H1 (cell line): ENCODE measurements at regions not wholly inside any gene's neighbourhood (a gene's known extent, or its start where the extent isn't known, plus 50 kb on each side); places are given as distances from the start of the nearest gene placed in this dataset.
A peak's percentile ranks its signal among the peaks of the same experiment; 100 is the strongest.

Experiments used
- CTCF ChIA-PET: fragments of 300-600 bp; sonication (Branson Sonifier 250); formaldehyde crosslinking; loops from one replicate; lab custom pipeline; 2021; ENCODE audit not compliant: partially characterized antibody; lab: Charles Lee
- POLR2A ChIA-PET: fragments of 300-600 bp; sonication (Branson Sonifier 250); formaldehyde crosslinking; loops from one replicate; lab custom pipeline; 2021; ENCODE audit warnings: inconsistent platforms; ENCODE audit not compliant: partially characterized antibody; lab: Charles Lee
- DNase-seq, 2 experiments: peaks; one replicate each; pipeline versions ENCODE4 v3.0.0 to v3.0.0-alpha.2; 2010 to 2022; ENCODE audit warnings: low spot score in 2 of 2, low read depth in 1 of 2, mixed read lengths in 1 of 2
- FAIRE-seq: peaks from 2 replicates; lab custom pipeline; 2011; peaks lifted over from hg19 to GRCh38; lab: Jason Lieb, UNC
- H2AFZ ChIP-seq: 2 replicates; pipeline ENCODE4 v1.8.1; 2012; ENCODE audit warnings: low read length, inconsistent platforms
- H2AK5ac ChIP-seq: 2 replicates; pipeline ENCODE4 v1.6.1; 2013; ENCODE audit warnings: low read depth, low read length
- H2BK120ac ChIP-seq: replicated peaks from 2 replicates; pipeline ENCODE3; 2013; ENCODE audit warnings: low read depth, low read length, inconsistent platforms
- H2BK12ac ChIP-seq: 2 replicates; pipeline ENCODE4 v1.6.1; 2013; ENCODE audit warnings: low read depth, low read length
- H2BK15ac ChIP-seq: 2 replicates; pipeline ENCODE4 v1.6.1; 2013; ENCODE audit warnings: low read length
- H2BK20ac ChIP-seq: 2 replicates; pipeline ENCODE4 v1.6.1; 2013; ENCODE audit warnings: low read length
- H2BK5ac ChIP-seq: 2 replicates; pipeline ENCODE4 v1.6.1; 2013; ENCODE audit warnings: low read depth, low read length
- H3K14ac ChIP-seq: 2 replicates; pipeline ENCODE4 v1.6.1; 2013; ENCODE audit warnings: inconsistent platforms; ENCODE audit not compliant: insufficient read length
- H3K18ac ChIP-seq: 2 replicates; pipeline ENCODE4 v1.6.1; 2013; ENCODE audit warnings: low read length; ENCODE audit errors: extremely low read depth
- H3K23ac ChIP-seq: 2 replicates; pipeline ENCODE4 v1.6.1; 2013; ENCODE audit warnings: inconsistent platforms; ENCODE audit not compliant: insufficient read length
- H3K23me2 ChIP-seq: 2 replicates; pipeline ENCODE4 v1.6.1; 2013; ENCODE audit warnings: low read depth, low read length
- H3K27ac ChIP-seq: 2 replicates; pipeline ENCODE4 v1.6.1; 2011; ENCODE audit warnings: low read depth, low read length, inconsistent platforms
- H3K27me3 ChIP-seq, 4 experiments: replicated peaks in 1 of 4; 1 replicate in 1 of 4; 2 replicates in 3 of 4; pipeline versions ENCODE4 v1.6.1 to v1.8.1; 2011 to 2013; ENCODE audit warnings: low read length in 3 of 4, mild to moderate bottlenecking in 3 of 4, inconsistent platforms in 2 of 4, mixed read lengths in 2 of 4, moderate library complexity in 1 of 4; ENCODE audit not compliant: control insufficient read depth in 3 of 4, insufficient read depth in 3 of 4; ENCODE audit errors: extremely low read depth in 1 of 4
- H3K36me3 ChIP-seq, 4 experiments: 2 replicates each; pipeline versions ENCODE4 v1.6.1 to v1.8.1; 2011 to 2013; ENCODE audit warnings: mild to moderate bottlenecking in 4 of 4, low read length in 3 of 4, moderate library complexity in 2 of 4, control low read depth in 1 of 4, inconsistent platforms in 1 of 4; ENCODE audit not compliant: insufficient read depth in 4 of 4, control insufficient read depth in 2 of 4
- H3K4ac ChIP-seq: replicated peaks from 2 replicates; pipeline ENCODE3; 2013; ENCODE audit warnings: low read length, low read depth, mixed read lengths, inconsistent platforms; ENCODE audit not compliant: insufficient read length
- H3K4me1 ChIP-seq, 4 experiments: replicated peaks in 1 of 4; 1 replicate in 1 of 4; 2 replicates in 3 of 4; pipeline versions ENCODE4 v1.6.1 to v1.8.1; 2011 to 2013; ENCODE audit warnings: low read length in 3 of 4, inconsistent platforms in 2 of 4, mixed read lengths in 1 of 4; ENCODE audit not compliant: insufficient read depth in 4 of 4, control insufficient read depth in 3 of 4
- H3K4me2 ChIP-seq, 2 experiments: 2 replicates each; pipeline versions ENCODE4 v1.6.1 to v1.8.1; 2011 to 2013; ENCODE audit warnings: low read depth in 2 of 2, low read length in 2 of 2, control low read depth in 1 of 2, inconsistent platforms in 1 of 2, mild to moderate bottlenecking in 1 of 2; ENCODE audit not compliant: insufficient read depth in 1 of 2
- H3K4me3 ChIP-seq, 4 experiments: fragments of 200-600, 300-600 bp in 1 of 4; sonication (generic), shearing (Covaris generic), sonication (Bioruptor Twin) in 1 of 4; 2 replicates each; pipeline versions ENCODE4 v1.5.1 to v1.8.1; 2011 to 2016; ENCODE audit warnings: low read length in 4 of 4, low read depth in 3 of 4, control low read depth in 2 of 4, inconsistent platforms in 2 of 4, mild to moderate bottlenecking in 2 of 4, mixed read lengths in 1 of 4, moderate library complexity in 1 of 4; ENCODE audit not compliant: insufficient read depth in 2 of 4; ENCODE audit errors: extremely low read depth in 1 of 4
- H3K56ac ChIP-seq: replicated peaks from 2 replicates; pipeline ENCODE3; 2013; ENCODE audit warnings: low read depth, mild to moderate bottlenecking, mixed read lengths, low read length, inconsistent platforms; ENCODE audit not compliant: insufficient read length
- H3K79me1 ChIP-seq: 2 replicates; pipeline ENCODE4 v1.6.1; 2013; ENCODE audit warnings: low read depth, low read length, control low read depth
- H3K79me2 ChIP-seq, 2 experiments: 2 replicates each; pipeline versions ENCODE4 v1.6.1 to v1.8.1; 2012 to 2013; ENCODE audit warnings: low read length in 2 of 2, mild to moderate bottlenecking in 2 of 2, inconsistent platforms in 1 of 2; ENCODE audit not compliant: insufficient read depth in 2 of 2, control insufficient read depth in 1 of 2
- H3K9ac ChIP-seq, 4 experiments: replicated peaks in 1 of 4; 1 replicate in 1 of 4; 2 replicates in 3 of 4; pipeline versions ENCODE4 v1.6.1 to v1.8.1; 2011 to 2013; ENCODE audit warnings: low read depth in 3 of 4, low read length in 3 of 4, control low read depth in 2 of 4, mild to moderate bottlenecking in 2 of 4, moderate library complexity in 2 of 4, inconsistent platforms in 1 of 4; ENCODE audit errors: extremely low read depth in 1 of 4
- H3K9me3 ChIP-seq, 2 experiments: 2 replicates each; pipeline versions ENCODE4 v1.6.1 to v1.8.1; 2012 to 2013; ENCODE audit warnings: mild to moderate bottlenecking in 2 of 2, moderate library complexity in 2 of 2, control low read depth in 1 of 2, inconsistent platforms in 1 of 2, low read depth in 1 of 2, low read length in 1 of 2, mixed read lengths in 1 of 2; ENCODE audit not compliant: insufficient read depth in 2 of 2
- H4K20me1 ChIP-seq, 2 experiments: replicated peaks in 1 of 2; 2 replicates each; pipeline versions ENCODE3 to v1.8.1; 2011 to 2013; ENCODE audit warnings: inconsistent platforms in 2 of 2, low read length in 2 of 2, mild to moderate bottlenecking in 1 of 2; ENCODE audit not compliant: insufficient read depth in 2 of 2, control insufficient read depth in 1 of 2
- H4K5ac ChIP-seq: 2 replicates; pipeline ENCODE4 v1.6.1; 2013; ENCODE audit warnings: low read length, low read depth, mixed read lengths, inconsistent platforms; ENCODE audit not compliant: insufficient read length
- H4K8ac ChIP-seq: 2 replicates; pipeline ENCODE4 v1.8.0; 2013; ENCODE audit warnings: mild to moderate bottlenecking, moderate library complexity, low read length, inconsistent platforms; ENCODE audit not compliant: insufficient read depth; ENCODE audit errors: extremely low read depth
- H4K91ac ChIP-seq: replicated peaks from 2 replicates; pipeline ENCODE3; 2013; ENCODE audit warnings: low read length, mixed read lengths, inconsistent platforms; ENCODE audit not compliant: insufficient read length
- ATF2 ChIP-seq: IDR thresholded peaks from 2 replicates; pipeline ENCODE4 v1.6.1; 2012; ENCODE audit warnings: low read length, inconsistent platforms
- RBBP5 ChIP-seq: IDR thresholded peaks from 2 replicates; pipeline ENCODE4 v1.7.1; 2012; ENCODE audit warnings: low read depth, mild to moderate bottlenecking, inconsistent platforms, low read length, moderate library complexity, borderline replicate concordance
- whole genome bisulfite sequencing, 2 experiments: shearing (Covaris generic) in 1 of 2; methylation state at CpG; one replicate each; pipeline versions ENCODE4 v1.1.6 to v1.1.7; 2013 to 2015; ENCODE audit warnings: low lambda C conversion rate in 2 of 2, mixed read lengths in 2 of 2, inconsistent platforms in 1 of 2, low coverage in 1 of 2, missing lambda C conversion rate in 1 of 2; ENCODE audit not compliant: insufficient replicate concordance in 2 of 2, insufficient coverage in 1 of 2, insufficient read length in 1 of 2; ENCODE audit errors: extremely low coverage in 1 of 2, missing lambda C conversion rate in 1 of 2; 5-methylcytosine and 5-hydroxymethylcytosine counted together

DNA sequence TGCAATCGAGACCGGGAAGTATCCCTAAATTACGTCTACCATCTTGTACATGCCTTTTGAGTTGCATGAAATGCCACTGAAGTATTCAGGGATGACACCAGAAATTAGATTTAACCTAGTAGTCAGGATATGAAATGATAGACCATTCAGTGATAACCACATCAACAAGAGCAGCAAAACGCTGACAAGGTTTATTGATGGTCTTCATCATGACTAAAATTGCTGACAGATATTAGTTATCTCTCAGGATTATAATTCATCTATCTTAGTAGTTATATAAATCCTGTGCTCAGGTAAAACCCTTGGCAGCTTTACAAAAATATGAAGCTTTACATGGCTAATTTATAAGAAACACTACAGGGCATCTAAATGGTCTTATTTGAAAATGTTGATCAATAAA, 1104.7 kb downstream of the EFNA5 start:
- DNase-seq (no peak), FAIRE-seq (no peak)
- H3K4me1 ChIP-seq: no peaks in the 10 kb centered on the region
- H3K27me3 ChIP-seq: no peaks in the 10 kb centered on the region
- H4K8ac ChIP-seq: no peak overlapping the region
- H3K4me2 ChIP-seq: no peak overlapping the region
- H2BK12ac ChIP-seq: no peak overlapping the region
- H2BK120ac ChIP-seq: no peak overlapping the region
- H3K9me3 ChIP-seq: peaks cover 4 to 7% of the 10 kb centered on the region in 2 experiments; a peak in 2 of 4 replicates
- WGBS, 2 experiments: 92% methylated on average over 4 of the region's 4 CpGs; no CpG with 5 or more reads in 1 of the 2 experiments
- no peaks in the 10 kb centered on the region for H3K79me1 ChIP-seq
- no peak overlapping the region for H2BK5ac ChIP-seq
- no peak for TF ChIP-seq ATF2
- TF ChIP-seq RBBP5: no peak
- POLR2A ChIA-PET: no interaction called here
- H3K27ac ChIP-seq: no peak overlapping the region
- H3K4me3 ChIP-seq: no peak overlapping the region
- H3K23ac ChIP-seq: no peak overlapping the region
- H2AFZ ChIP-seq: 0 out of 2 replicates have a peak overlapping the region, but pooled peaks have one; percentile 20
- H3K23me2 ChIP-seq: no peaks in the 10 kb centered on the region
- no peak overlapping the region for H3K9ac ChIP-seq
- no peak overlapping the region for H3K56ac ChIP-seq
- no peak overlapping the region for H3K18ac ChIP-seq
- no peak overlapping the region for H3K4ac ChIP-seq
- no peak overlapping the region for H4K91ac ChIP-seq
- H4K5ac ChIP-seq: no peak overlapping the region
- no peak overlapping the region for H2BK20ac ChIP-seq
- H3K14ac ChIP-seq: no peak overlapping the region
- no peak overlapping the region for H2BK15ac ChIP-seq
- CTCF ChIA-PET: interaction anchor here (0.7 kb wide), 1 partner anchor 28 kb away, joined by 3 read pairs; no protein-coding TSS in a partner anchor
- no peaks in the 10 kb centered on the region for H4K20me1 ChIP-seq
- H2AK5ac ChIP-seq: no peak overlapping the region
- H3K36me3 ChIP-seq: no peaks in the 10 kb centered on the region
- no peaks in the 10 kb centered on the region for H3K79me2 ChIP-seq
